NB4 (cell line): ENCODE measurements at regions not wholly inside any gene's neighbourhood (a gene's known extent, or its start where the extent isn't known, plus 50 kb on each side); places are given as distances from the start of the nearest gene placed in this dataset.

Experiments used
- DNase-seq: peaks from one replicate; pipeline ENCODE4 v3.0.0; 2010; ENCODE audit warnings: low read depth
- H3K4me3 ChIP-seq: one replicate; pipeline ENCODE4 v1.5.1; 2011; ENCODE audit warnings: mild to moderate bottlenecking, low read depth, low read length, moderate library complexity
- MYC ChIP-seq: IDR thresholded peaks from 2 replicates; pipeline ENCODE4 v1.6.1; 2011; ENCODE audit warnings: low read depth, low read length
- POLR2A ChIP-seq: IDR thresholded peaks from 2 replicates; pipeline ENCODE4 v1.6.1; 2011; ENCODE audit warnings: mild to moderate bottlenecking; ENCODE audit not compliant: insufficient read length; ENCODE audit errors: extremely low read depth
- TF ChIP-seq, protein P1 (sequence below): IDR thresholded peaks from 2 replicates; pipeline ENCODE4 v1.6.1; 2011; ENCODE audit warnings: low read depth, low read length
- TF ChIP-seq, protein P2 (sequence below): IDR thresholded peaks from one replicate; pipeline ENCODE4 v1.5.1; 2012; ENCODE audit warnings: low read depth, low read length

DNA sequence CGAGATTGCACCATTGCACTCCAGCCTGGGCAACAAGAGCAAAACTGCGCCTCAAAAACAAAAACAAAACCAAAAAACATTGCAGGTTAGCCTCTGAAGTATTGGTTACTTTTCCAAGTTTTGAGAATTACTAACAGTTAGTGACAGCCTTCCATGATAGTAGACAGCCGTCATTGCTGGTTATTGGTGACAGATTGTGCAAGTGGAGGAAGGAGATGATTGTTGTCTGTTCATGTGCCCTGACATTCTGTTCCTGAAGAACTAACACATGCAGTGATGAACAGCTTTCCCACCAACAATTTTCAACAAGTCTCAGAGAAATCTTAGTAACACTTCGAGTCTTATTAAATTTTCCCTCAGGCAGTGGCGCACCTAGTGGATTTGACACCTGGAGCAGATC is 89.3 kb upstream of the NAP1L1 start:
- no peak overlapping the region for H3K4me3 ChIP-seq
- TF ChIP-seq POLR2A: no peak
- TF ChIP-seq MYC: no peak
- TF ChIP-seq, protein P1, sequence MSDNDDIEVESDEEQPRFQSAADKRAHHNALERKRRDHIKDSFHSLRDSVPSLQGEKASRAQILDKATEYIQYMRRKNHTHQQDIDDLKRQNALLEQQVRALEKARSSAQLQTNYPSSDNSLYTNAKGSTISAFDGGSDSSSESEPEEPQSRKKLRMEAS: no peak
- TF ChIP-seq, protein P2, sequence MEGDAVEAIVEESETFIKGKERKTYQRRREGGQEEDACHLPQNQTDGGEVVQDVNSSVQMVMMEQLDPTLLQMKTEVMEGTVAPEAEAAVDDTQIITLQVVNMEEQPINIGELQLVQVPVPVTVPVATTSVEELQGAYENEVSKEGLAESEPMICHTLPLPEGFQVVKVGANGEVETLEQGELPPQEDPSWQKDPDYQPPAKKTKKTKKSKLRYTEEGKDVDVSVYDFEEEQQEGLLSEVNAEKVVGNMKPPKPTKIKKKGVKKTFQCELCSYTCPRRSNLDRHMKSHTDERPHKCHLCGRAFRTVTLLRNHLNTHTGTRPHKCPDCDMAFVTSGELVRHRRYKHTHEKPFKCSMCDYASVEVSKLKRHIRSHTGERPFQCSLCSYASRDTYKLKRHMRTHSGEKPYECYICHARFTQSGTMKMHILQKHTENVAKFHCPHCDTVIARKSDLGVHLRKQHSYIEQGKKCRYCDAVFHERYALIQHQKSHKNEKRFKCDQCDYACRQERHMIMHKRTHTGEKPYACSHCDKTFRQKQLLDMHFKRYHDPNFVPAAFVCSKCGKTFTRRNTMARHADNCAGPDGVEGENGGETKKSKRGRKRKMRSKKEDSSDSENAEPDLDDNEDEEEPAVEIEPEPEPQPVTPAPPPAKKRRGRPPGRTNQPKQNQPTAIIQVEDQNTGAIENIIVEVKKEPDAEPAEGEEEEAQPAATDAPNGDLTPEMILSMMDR: no peak
- no peak for DNase-seq

DNA sequence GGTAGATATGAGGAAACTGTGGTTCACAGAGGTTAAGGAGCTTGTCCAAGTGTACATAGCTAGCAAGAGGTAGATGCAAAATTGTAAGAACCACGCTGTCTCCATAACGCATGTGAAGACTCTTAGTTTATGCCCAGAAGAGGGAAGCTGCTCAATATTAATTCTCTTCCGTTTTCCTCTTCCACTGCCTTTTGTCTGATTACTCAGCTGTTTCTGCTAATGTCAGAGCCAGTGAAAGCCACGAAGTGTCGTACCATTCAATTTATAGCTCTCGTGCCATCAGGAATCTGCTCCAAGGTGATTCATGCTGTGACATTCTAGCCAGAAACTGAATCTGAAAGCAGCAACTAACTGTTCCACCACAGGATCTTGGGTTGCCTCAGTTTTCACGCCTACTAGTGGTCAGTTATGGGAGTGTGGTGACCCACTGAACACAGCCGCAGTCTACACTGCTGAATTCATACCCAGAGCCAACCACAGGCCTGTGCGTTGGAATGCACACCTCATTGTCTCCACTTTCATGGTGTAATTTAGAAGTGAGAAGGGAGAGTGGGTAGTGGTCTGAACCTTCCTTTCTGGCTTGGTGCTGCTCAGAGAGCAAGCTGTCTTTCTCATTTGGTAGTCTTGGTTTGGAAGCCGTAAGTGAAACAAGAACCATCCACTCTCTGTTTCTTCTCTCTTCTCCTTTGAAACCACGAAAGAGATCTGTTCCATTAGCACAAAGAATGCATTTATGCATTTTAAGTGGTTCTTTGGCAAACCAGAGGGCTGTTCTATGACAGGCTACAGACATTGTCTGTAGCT is 74.2 kb upstream of the NAP1L1 start:
- peak; percentile 55 for DNase-seq
- H3K4me3 ChIP-seq: no peak overlapping the region
- no peak for TF ChIP-seq POLR2A
- TF ChIP-seq, protein P1: peak; percentile 17; the same call in 1 of the 2 replicates
- TF ChIP-seq, protein P2: peak; percentile 78
- TF ChIP-seq MYC: no peak

DNA sequence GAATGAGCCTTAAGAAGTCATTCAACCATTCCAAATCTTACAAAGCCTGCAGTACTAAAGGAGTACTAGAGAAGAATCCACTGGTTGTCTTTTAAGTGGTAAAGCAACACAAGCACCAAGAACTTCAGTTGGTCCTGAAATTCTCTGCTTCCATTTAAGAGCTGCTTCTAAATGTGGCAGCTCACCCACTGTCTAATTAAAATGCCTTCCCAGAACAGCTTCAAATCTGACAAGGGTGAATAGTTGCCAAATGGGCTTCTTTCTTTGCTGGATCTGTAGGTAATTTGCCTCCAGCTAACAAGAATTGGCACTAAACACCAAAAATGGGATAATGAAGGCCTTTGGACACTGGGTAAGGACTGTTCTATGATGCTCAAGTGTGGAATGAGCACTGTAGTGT is 72.2 kb upstream of the NAP1L1 start:
- DNase-seq: no peak
- H3K4me3 ChIP-seq: no peak overlapping the region
- no peak for TF ChIP-seq MYC
- TF ChIP-seq, protein P2: no peak
- TF ChIP-seq, protein P1: no peak
- no peak for TF ChIP-seq POLR2A

DNA sequence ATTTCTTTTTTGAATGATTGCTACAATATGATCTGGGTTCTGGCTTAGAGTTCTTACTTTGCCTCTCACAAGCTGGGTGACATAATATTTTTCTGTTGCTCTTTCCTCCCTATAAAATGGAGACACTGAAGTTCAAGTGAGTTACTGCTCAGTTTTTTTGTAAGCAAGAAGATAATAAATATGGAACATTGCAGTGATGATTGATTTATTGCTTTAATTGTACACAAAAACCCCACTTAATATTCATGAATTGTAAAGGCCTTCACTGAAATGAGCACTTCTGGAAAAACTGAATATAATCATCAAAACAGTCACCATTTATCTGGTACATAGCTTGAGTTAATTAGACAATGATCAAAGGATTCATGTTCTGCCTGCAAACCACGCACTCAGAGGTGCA is 71.8 kb upstream of the NAP1L1 start:
- TF ChIP-seq MYC (no peak), POLR2A (no peak)
- TF ChIP-seq, protein P2: no peak
- TF ChIP-seq, protein P1: no peak
- no peak for DNase-seq
- H3K4me3 ChIP-seq: no peak overlapping the region

DNA sequence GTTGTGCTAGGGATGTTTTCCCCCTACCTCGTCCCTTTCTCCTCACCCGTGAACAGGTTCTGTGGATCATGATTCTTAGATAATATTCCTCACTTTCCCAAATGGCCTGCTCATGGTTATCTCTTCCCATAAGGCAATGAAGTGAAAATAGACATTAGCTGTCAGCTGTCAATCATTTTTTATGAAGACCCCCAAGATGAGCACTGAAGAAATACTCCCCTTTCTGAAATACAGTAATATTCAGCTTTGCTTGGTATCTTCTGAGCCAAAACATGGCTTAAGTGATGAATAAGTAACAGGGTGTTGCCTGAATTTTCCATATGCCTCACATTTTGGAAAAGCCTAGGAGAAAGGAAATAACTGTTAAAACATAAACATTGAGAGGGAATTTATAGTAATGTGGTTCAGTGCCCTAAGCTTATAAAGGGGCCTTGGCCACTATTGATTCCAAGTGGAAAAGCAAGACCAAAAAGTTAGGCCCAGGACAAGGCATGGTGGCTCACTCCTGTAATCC is 70.7 kb upstream of the NAP1L1 start:
- no peak for TF ChIP-seq MYC
- TF ChIP-seq, protein P2: no peak
- TF ChIP-seq POLR2A: no peak
- TF ChIP-seq, protein P1: no peak
- H3K4me3 ChIP-seq: no peak overlapping the region
- no peak for DNase-seq
